ENCODE measurements at regions not wholly inside any gene's neighbourhood (a gene's known extent, or its start where the extent isn't known, plus 50 kb on each side); places are given as distances from the start of the nearest gene placed in this dataset.

- TF ChIP-seq CTCF (IDR thresholded peaks at IDR 0.05) (no peak), POLR2A (IDR thresholded peaks at IDR 0.05) (no peak)
Observed at GRCh38 chr13:111525320-111526118, 205.1 kb downstream of the TEX29 start.
